GM19035 (cell line): ENCODE measurements at regions not wholly inside any gene's neighbourhood (a gene's known extent, or its start where the extent isn't known, plus 50 kb on each side); places are given as distances from the start of the nearest gene placed in this dataset.

Source experiments
- ATAC-seq: cut with Tn5 transposase; IDR thresholded peaks from one replicate; pipeline ENCODE4 v1.9.1; 2021; ENCODE audit not compliant: unreplicated experiment

DNA sequence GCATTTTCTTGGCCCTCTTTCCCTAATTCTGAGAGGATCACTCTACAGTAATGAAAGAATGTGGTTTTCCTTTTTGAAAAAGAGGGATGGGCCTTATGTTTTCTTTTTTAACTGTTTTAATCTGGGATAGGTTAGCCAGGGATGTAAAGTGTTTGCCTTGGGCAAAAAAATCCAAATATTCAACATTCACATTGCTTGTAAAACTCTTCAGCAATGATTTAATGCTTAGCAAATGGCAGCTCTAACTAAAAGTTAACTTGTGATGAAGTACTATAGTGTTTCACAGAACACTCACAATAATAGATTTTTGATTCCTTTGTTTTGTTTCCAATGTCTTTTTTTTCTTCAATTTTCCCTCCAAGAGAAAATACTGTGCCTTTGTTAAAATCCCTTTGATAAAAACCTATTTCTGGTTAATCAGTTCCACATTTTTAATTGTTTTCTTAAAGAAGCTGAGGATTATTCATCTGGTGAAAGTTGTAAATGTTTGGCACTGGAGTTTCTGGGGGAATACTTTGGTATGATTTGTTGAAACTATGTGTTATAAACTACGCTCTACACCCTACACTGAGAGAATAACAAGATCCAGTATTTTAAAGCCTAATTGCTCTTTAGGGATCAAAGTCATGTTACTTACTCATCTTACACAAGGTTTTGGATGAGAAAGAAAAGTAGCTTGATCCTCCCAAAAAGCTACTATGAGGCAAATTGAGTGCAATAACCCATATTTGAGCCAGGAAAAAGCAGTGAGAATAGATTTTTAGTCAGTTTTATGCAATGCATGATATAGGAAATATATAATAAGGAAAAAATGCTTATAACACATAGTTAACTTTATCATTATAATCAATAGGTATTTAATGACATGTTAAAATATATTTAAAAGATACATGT, 335.8 kb downstream of the EPHA7 start:
- ATAC-seq, result no peak

- ATAC-seq, result no peak
These were observed 337.5 kb downstream of the EPHA7 start for GRCh38 chr6:93081901-93082300.

- ATAC-seq, result no peak
These were observed 340.3 kb downstream of the EPHA7 start for GRCh38 chr6:93079061-93079460.

GRCh38 chr6:93073811-93074210, 345.5 kb downstream of the EPHA7 start:
- no peak for ATAC-seq

GRCh38 chr6:93069856-93070255, 349.5 kb downstream of the EPHA7 start:
- ATAC-seq, result no peak

- no peak for ATAC-seq
These were observed 359.4 kb downstream of the EPHA7 start for GRCh38 chr6:93059911-93060310.

DNA sequence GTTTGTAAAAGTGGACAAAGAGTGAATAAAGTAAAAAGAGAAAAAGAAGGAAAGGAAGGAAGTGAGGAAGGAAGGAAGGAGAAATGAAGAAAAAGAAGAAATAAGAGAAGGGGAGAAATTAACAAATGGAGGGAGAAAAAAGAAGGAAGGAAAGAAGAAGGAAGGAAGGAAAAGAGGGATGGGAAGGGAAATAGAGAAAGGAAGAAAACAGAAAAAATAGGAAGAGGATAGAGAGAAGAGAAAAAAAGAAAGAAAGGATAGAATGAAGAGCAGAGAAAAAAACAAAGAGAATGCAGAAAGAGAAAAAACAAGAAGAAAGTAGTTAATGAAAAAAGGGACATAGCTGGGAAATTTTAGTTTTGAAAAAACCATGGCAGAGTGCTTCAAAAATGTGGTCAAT, 361.8 kb downstream of the EPHA7 start:
- no peak for ATAC-seq

DNA sequence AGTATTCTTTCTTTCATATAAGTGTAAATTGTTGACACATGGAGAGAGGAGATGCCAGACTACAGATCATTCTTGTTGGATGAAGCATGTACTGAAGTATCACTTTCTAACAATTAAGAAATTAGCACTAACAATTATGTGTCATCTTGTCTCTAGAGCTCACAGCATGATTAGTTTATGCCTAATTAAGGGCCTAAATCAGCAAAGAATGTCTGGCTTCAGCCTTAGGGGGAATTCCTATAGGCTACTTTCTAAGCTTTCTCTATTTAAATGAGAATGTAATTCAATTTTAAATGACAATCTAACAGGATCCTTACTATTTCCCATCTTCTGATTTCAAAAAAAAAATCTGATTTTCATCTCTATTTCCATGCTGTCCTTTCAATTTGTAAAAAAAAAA, 371.0 kb downstream of the EPHA7 start:
- ATAC-seq, result no peak

DNA sequence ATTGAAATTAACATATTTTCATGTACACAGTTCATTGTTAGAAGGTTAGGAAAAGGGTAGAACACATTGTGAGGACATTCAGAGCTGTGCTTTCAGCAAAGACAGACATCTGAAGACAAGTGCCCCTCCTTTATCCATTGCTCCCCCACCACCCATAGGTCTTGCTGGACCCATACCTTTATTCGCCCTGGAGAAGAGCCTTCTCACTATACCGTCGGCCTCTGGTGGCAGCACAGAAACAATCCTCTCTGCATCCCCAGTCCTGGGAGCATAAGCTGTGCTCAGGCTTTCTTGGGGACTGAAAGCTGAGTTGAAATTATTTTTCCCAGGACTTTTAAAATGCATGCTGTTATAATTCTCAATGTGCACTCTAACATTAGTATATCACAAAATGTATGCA, 372.3 kb downstream of the EPHA7 start:
- no peak for ATAC-seq

- no peak for ATAC-seq
These were observed 374.2 kb downstream of the EPHA7 start for GRCh38 chr6:93045156-93045555.

DNA sequence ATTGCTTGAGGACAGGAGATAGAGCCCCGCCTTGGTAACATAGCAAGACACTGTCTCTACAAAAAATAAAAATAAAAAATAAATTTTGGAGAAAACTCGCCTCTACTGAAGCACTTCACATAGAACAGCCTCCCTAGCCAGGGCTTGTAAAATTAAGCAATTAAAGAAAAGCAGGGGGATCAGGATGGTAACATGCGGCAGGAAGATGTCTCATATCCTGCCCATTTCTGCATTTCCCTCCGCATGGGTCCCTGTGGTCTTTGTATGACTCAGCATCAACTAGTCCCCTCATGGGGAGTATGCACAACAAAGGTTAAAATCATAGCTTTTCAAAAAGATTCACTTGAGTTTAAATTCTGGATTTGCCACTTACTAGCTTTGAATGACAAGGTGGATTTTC, 379.0 kb downstream of the EPHA7 start:
- ATAC-seq, result no peak

DNA sequence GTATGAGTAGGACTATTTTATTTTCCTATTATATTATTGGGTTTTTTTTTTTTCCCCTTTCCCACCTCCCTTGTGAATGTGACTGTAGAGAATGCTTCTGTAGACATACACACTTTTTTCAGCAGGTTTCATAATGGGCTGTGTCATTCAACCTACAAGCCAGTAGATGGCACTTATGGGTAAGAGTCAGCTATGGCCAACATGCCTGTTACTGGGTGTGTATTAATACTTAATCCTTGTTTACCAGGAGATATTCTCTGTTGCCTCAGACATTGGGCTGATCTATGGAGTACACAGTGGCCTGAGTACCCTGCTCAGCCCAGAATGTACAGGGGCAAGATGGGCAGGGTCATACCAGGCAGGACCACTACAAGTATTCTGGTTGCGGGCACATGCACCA, 382.5 kb downstream of the EPHA7 start:
- no peak for ATAC-seq

DNA sequence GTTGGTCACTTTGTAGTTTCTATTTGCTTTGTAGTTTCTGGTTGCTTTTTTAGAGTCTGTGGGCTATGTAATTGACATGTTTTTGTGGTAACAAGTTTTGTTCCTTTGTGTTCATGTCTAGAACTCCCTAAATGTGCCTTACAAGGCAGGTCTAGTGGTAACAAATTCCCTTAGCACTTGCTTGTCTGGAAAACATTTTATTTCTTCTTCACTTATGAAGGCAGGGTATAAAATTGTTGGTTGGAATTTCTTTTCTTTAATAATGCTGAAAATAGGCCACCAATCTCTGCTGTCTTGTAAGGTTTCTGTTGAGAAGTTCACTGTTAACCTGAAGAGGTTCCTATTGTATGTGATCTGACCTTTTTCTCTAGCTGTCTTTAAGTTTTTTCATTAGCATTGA, 383.6 kb downstream of the EPHA7 start:
- ATAC-seq, result no peak

GRCh38 chr6:93021235-93021915, 398.0 kb downstream of the EPHA7 start:
- ATAC-seq, result no peak

DNA sequence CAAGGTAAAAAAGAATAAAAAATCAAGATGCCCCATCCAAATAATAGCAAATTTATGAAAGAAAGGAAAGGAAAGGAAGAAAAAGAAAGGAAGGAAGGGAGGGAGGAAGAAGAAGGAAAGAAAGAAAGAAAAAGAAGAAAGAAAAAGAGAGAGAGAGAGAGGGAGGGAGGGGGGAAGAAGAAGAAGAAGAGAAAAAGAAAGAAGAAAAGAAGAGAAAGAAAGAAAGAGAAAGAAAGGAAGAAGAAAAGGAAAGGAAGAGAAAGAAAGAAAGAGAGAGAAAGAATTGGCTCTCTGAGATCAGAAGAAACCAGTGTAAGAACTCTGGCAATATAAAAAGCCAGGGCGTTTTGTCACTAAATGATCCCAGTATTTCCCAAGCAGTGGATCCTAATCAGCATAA, 401.7 kb downstream of the EPHA7 start:
- no peak for ATAC-seq

GRCh38 chr6:93017213-93017612, 402.1 kb downstream of the EPHA7 start:
- no peak for ATAC-seq

DNA sequence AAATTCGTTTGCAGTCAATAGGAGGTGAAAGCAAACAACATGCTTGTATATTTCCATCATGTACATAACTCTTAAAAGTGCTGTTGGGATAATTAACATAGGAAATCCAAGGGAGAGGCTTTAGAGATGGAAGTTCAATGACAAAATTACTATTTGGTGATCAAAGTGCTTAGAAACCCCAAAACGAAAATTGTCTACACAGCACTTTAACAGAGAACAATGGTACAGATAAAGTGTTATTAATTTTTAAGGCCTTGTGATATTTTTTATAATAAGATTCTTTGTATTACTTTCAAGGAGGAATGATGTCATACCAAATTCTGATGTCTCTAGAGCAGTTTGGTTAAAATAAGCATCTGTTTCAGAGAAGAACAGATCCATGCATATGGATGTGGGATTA, 406.3 kb downstream of the EPHA7 start:
- no peak for ATAC-seq

GRCh38 chr6:93008375-93008774, 411.0 kb downstream of the EPHA7 start:
- no peak for ATAC-seq

GRCh38 chr6:92989656-92990055, 429.7 kb downstream of the EPHA7 start:
- ATAC-seq, result no peak

DNA sequence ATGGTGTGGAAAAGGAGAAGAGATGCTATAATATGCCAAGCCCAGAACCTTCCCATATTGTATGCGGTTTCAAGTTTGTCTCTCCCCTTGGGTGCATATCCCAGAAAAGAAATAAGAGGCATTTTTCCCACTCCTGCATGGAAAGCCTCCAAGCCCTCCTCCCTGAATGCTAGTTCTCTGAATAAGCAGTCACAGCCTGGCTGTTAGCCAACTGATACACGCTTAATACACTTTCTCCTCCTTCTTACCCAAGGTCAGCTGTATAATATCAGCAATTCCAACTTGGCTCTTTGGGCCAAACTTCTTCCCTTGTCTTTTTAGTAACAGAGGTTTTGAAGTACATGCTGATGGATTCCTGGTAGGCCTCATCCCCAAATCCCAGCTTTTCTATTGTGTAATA, 440.1 kb downstream of the EPHA7 start:
- no peak for ATAC-seq

- ATAC-seq, result no peak
These were observed 442.3 kb downstream of the EPHA7 start for GRCh38 chr6:92977018-92977417.

- no peak for ATAC-seq
These were observed 452.0 kb downstream of the EPHA7 start for GRCh38 chr6:92967362-92967761.
